SK-N-MC (cell line): ENCODE measurements at regions not wholly inside any gene's neighbourhood (a gene's known extent, or its start where the extent isn't known, plus 50 kb on each side); places are given as distances from the start of the nearest gene placed in this dataset.

Experiments
- DNase-seq: peaks from one replicate; pipeline ENCODE4 v3.0.0-alpha.2; 2011; ENCODE audit warnings: low read depth, low spot score
- H3K27ac ChIP-seq: fragments of 200-600 bp; sonication (generic); 2 replicates; pipeline ENCODE4 v1.5.1; 2016; ENCODE audit warnings: mixed run types
- H3K36me3 ChIP-seq: fragments of 200-600 bp; sonication (generic); 2 replicates; pipeline ENCODE4 v1.6.1; 2017; ENCODE audit warnings: antibody characterized with exemption, low read length, mixed read lengths; ENCODE audit not compliant: insufficient read depth
- H3K4me3 ChIP-seq: fragments of 200-600 bp; sonication (generic); 2 replicates; pipeline ENCODE4 v1.5.1; 2016
- H3K9ac ChIP-seq: fragments of 200-600 bp; sonication (generic); 2 replicates; pipeline ENCODE4 v1.8.0; 2017; ENCODE audit warnings: mixed run types, mixed read lengths; ENCODE audit not compliant: insufficient read length
- H3K9me3 ChIP-seq: fragments of 200-600 bp; sonication (generic); 2 replicates; pipeline ENCODE4 v1.6.1; 2017; ENCODE audit warnings: low read depth, mild to moderate bottlenecking, antibody characterized with exemption, low read length, moderate library complexity, mixed read lengths
- EZH2 ChIP-seq: fragments of 200-600 bp; sonication (generic); IDR thresholded peaks from one replicate; pipeline ENCODE4 v1.6.1; 2017; ENCODE audit warnings: antibody characterized with exemption
- FOXP2 ChIP-seq: optimal IDR thresholded peaks from 2 replicates; pipeline ENCODE3; 2011; ENCODE audit warnings: mild to moderate bottlenecking, moderate library complexity; ENCODE audit not compliant: insufficient read depth; ENCODE audit errors: extremely low read length, control extremely low read depth
- POLR2AphosphoS5 ChIP-seq: IDR thresholded peaks from 2 replicates; pipeline ENCODE4 v1.6.1; 2012; ENCODE audit warnings: mild to moderate bottlenecking, low read depth, low read length, borderline replicate concordance

- Histone ChIP-seq H3K27ac (no peak overlapping the region), H3K9ac (no peak overlapping the region), H3K9me3 (no peaks in the 10 kb centered on the region), H3K36me3 (no peaks in the 10 kb centered on the region), H3K4me3 (no peak overlapping the region)
- TF ChIP-seq POLR2AphosphoS5 (no peak), EZH2 (no peak), FOXP2 (no peak)
- no peak for DNase-seq
Observed at GRCh38 chr2:193806088-193806774, 1611.5 kb upstream of the TMEFF2 start.

GRCh38 chr2:193796847-193797246 is 1602.1 kb upstream of the TMEFF2 start:
- Histone ChIP-seq H3K9me3 (no peaks in the 10 kb centered on the region), H3K27ac (no peak overlapping the region), H3K36me3 (no peaks in the 10 kb centered on the region), H3K9ac (no peak overlapping the region), H3K4me3 (no peak overlapping the region)
- TF ChIP-seq FOXP2 (no peak), EZH2 (no peak), POLR2AphosphoS5 (no peak)
- DNase-seq = no peak

GRCh38 chr2:193793914-193794313 is 1599.2 kb upstream of the TMEFF2 start:
- Histone ChIP-seq H3K4me3 (no peak overlapping the region), H3K9ac (no peak overlapping the region), H3K27ac (no peak overlapping the region), H3K9me3 (no peaks in the 10 kb centered on the region), H3K36me3 (no peaks in the 10 kb centered on the region)
- no peak for TF ChIP-seq FOXP2
- no peak for TF ChIP-seq EZH2
- no peak for TF ChIP-seq POLR2AphosphoS5
- DNase-seq = no peak

GRCh38 chr2:193783681-193784080 is 1588.9 kb upstream of the TMEFF2 start:
- TF ChIP-seq POLR2AphosphoS5 (no peak), EZH2 (no peak), FOXP2 (no peak)
- no peak overlapping the region for H3K9ac ChIP-seq
- H3K9me3 ChIP-seq = no peaks in the 10 kb centered on the region
- no peak overlapping the region for H3K4me3 ChIP-seq
- DNase-seq = no peak
- no peaks in the 10 kb centered on the region for H3K36me3 ChIP-seq
- no peak overlapping the region for H3K27ac ChIP-seq

DNA sequence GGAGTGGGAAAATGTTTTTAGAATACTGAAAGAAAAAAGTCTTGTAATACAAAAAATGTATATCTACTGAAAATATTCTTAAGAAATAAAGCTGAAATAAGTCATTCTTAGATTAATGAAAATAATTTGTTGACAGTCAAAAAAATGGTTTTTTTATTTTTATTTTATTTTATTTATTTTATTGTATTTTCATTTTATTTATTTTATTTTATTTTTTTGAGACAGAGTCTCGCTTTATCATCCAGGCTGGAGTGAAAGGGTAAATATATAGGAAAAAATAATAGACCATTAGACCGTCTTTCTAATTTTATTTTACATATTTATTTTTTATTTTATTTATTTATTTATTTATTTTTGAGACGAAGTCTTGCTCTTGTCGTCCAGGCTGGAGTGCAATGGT is 1583.6 kb upstream of the TMEFF2 start:
- no peaks in the 10 kb centered on the region for H3K9me3 ChIP-seq
- no peaks in the 10 kb centered on the region for H3K36me3 ChIP-seq
- no peak overlapping the region for H3K9ac ChIP-seq
- no peak overlapping the region for H3K27ac ChIP-seq
- TF ChIP-seq POLR2AphosphoS5 (no peak), EZH2 (no peak), FOXP2 (no peak)
- H3K4me3 ChIP-seq = no peak overlapping the region
- DNase-seq = no peak

GRCh38 chr2:193776988-193777387 is 1582.3 kb upstream of the TMEFF2 start:
- H3K4me3 ChIP-seq = no peak overlapping the region
- H3K9ac ChIP-seq = no peak overlapping the region
- no peak overlapping the region for H3K27ac ChIP-seq
- H3K36me3 ChIP-seq = no peaks in the 10 kb centered on the region
- no peak for DNase-seq
- H3K9me3 ChIP-seq = no peaks in the 10 kb centered on the region
- no peak for TF ChIP-seq EZH2
- no peak for TF ChIP-seq POLR2AphosphoS5
- TF ChIP-seq FOXP2 = no peak

GRCh38 chr2:193774166-193774565 is 1579.4 kb upstream of the TMEFF2 start:
- H3K36me3 ChIP-seq = no peaks in the 10 kb centered on the region
- H3K9me3 ChIP-seq = no peaks in the 10 kb centered on the region
- no peak overlapping the region for H3K9ac ChIP-seq
- no peak for DNase-seq
- H3K4me3 ChIP-seq = no peak overlapping the region
- no peak overlapping the region for H3K27ac ChIP-seq
- TF ChIP-seq POLR2AphosphoS5 = no peak
- TF ChIP-seq EZH2 = no peak
- no peak for TF ChIP-seq FOXP2

GRCh38 chr2:193751299-193751698 is 1556.6 kb upstream of the TMEFF2 start:
- H3K27ac ChIP-seq = no peak overlapping the region
- no peak overlapping the region for H3K9ac ChIP-seq
- H3K36me3 ChIP-seq = no peaks in the 10 kb centered on the region
- TF ChIP-seq EZH2 (no peak), POLR2AphosphoS5 (no peak), FOXP2 (no peak)
- DNase-seq = no peak
- no peaks in the 10 kb centered on the region for H3K9me3 ChIP-seq
- H3K4me3 ChIP-seq = no peak overlapping the region

DNA sequence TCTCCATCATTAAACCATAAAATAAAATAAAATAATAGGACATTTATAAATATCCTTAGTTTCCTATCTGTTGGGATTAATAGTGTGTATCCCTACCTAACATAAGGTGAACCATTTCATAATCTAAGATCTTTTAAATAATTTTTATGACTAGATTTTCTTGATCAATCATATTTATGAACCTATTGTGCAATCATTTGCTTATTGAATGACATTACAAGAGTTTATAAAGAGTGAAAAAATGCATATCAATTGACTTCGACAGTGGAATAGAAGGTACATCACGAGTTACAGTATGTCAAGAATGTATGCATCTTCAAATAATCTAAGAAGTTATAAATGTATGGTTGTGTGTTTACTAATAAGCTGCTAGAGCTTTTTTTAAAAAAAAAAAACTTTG is 1554.8 kb upstream of the TMEFF2 start:
- no peak for DNase-seq
- Histone ChIP-seq H3K9me3 (no peaks in the 10 kb centered on the region), H3K4me3 (no peak overlapping the region), H3K9ac (no peak overlapping the region), H3K27ac (no peak overlapping the region), H3K36me3 (no peaks in the 10 kb centered on the region)
- TF ChIP-seq FOXP2 = no peak
- TF ChIP-seq EZH2 = no peak
- no peak for TF ChIP-seq POLR2AphosphoS5
